ENCODE measurements at regions not wholly inside any gene's neighbourhood (a gene's known extent, or its start where the extent isn't known, plus 50 kb on each side); places are given as distances from the start of the nearest gene placed in this dataset.

- TF ChIP-seq, protein P1, sequence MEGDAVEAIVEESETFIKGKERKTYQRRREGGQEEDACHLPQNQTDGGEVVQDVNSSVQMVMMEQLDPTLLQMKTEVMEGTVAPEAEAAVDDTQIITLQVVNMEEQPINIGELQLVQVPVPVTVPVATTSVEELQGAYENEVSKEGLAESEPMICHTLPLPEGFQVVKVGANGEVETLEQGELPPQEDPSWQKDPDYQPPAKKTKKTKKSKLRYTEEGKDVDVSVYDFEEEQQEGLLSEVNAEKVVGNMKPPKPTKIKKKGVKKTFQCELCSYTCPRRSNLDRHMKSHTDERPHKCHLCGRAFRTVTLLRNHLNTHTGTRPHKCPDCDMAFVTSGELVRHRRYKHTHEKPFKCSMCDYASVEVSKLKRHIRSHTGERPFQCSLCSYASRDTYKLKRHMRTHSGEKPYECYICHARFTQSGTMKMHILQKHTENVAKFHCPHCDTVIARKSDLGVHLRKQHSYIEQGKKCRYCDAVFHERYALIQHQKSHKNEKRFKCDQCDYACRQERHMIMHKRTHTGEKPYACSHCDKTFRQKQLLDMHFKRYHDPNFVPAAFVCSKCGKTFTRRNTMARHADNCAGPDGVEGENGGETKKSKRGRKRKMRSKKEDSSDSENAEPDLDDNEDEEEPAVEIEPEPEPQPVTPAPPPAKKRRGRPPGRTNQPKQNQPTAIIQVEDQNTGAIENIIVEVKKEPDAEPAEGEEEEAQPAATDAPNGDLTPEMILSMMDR (IDR thresholded peaks at IDR 0.05) = no peak
- no peak for TF ChIP-seq POLR2A (IDR thresholded peaks at IDR 0.05)
Measured at GRCh38 chr10:53699684-53700083, 927.1 kb upstream of the MBL2 start.

Measured in heart left ventricle (tissue), 13 donors.